ENCODE measurements at regions not wholly inside any gene's neighbourhood (a gene's known extent, or its start where the extent isn't known, plus 50 kb on each side); places are given as distances from the start of the nearest gene placed in this dataset.

DNA sequence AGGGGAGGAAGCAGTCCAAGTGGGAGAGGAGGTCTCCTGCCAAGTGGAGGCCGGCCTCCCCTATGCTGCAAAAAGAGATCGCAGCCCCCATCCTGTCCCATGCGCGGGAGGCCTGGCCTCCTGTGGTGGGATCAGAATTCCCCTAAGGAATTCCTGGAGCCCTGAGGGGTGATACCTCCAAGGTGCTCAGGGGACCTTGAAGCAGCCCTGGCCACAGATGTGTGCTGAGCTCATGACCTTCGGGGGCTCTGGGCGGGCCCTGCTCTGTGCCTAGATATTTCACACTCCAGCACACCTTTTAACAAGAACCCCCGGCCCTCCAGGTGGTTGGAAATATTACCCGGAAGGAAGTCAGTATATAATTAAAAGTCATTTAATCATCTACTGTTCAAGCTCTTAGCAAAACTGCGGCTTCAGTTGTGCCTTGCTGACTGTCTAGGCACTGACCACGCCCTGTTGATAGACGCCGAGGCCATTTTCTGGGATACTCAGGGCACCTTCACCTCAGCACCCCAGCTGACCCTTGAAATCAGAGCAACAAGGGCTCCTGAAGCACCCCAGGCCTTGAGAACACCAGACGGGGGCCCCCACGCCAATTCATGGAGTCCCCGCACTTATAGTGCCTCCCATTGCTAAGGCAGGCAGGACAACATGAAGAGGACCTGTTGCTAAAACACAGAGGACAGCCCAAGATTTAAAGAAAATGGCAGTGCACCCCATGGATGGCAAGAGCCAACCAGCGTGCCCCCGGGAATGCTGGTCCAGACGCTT is 119.1 kb downstream of the NDUFA10 start:
- DNase-seq (ENCODE audit: low read depth), result no peak

DNA sequence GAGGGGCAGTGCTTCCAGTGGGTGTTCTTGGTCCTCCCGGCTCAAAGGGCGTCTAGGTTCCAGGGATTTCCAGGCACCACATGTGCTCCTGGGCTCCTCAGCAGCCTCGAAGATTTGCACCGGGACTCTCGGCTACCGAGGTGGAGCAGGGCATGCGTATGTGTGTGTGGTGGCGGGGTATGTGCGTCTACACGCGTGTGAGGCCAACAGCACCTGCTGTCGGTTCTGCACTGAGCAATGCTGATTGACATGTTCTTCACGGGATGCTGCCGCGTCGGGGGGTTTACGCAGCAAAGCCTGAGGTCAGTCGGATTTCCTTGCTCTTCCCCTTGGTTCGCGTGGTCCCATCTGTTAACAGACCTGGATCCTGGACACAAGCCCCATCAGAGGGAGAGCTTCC is 119.8 kb downstream of the NDUFA10 start:
- DNase-seq (ENCODE audit: low read depth), result no peak

DNA sequence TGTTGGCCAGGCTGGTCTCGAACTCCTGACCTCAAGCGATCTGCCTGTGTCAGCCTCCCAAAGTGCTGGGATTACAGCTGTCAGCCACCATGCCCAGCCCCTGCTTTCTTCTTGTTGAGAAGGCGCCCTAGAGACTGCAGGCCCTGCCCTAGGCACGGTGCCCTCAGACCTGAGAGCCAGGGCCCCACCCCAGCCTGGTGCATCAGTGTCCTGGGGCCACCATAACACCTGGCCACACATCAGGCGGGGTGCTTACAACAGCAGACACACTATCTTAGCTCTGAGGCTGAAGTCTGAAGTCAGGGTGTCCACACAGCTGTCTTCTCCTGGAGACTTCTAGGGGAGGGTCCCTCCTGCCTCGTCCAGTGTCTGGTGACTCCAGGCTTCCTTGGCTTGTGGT is 120.6 kb downstream of the NDUFA10 start:
- no peak for DNase-seq (ENCODE audit: low read depth)

DNA sequence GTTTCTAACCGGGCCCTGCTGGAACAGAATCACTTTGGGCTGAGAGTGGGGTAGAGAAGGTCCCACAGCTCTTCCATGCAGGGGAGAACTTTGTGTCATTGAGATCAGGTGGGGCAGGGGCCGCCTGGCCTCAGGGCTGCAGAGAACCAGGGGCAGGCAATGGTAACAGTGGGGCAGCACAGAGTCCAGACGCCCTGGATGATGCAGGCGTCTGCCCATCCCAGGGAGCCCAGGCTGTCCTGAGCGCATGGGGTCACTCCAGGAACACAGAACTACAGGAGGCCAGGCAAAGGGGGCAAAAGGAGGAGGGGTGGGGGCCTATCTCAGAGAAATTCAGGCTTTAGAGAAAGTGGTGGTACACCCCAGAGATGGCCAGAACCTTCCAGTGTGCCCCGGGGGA is 121.3 kb downstream of the NDUFA10 start:
- no peak for DNase-seq (ENCODE audit: low read depth)

DNA sequence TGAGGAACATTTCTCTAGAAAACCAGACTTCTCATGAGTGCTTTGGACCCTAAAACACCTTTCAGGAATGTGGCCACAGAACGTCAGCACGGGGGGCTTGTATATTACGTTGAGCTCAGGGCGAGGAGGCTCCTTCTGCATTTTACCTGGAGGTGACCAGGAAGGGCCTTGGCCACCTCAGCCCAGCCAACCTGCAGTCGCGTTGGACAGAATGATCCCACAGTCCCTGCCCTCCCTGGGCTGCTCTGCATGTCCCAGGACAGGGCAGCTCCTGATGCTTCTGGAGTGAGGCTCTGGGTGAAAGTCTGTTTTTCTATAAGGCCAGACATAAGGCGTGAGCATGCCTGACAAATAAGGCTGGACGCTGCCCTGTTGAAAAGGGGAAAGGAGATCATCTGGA is 121.9 kb downstream of the NDUFA10 start:
- DNase-seq (ENCODE audit: low read depth), result no peak

DNA sequence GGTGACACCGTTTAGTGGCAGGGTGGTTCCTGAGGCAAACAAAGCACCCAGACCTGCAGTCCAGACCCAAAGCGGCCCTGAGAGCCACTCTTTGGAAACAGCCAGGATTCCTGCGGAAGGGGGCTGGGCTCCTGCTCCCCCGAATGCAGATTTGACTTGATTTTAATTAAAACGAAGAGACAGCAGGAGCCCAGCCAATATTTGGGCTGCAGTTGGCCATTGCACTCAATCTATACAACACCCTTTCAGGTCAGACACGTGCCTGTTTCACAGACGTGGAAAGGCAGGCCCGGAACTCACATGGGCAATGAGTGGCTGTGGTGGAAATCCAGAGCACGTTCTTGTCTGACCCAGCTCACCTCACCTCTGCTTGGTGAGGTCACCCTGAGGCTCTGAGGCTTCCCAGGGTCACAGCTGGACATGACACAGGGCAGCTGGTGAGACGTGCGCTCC is 122.4 kb downstream of the NDUFA10 start:
- DNase-seq (ENCODE audit: low read depth), result no peak

DNA sequence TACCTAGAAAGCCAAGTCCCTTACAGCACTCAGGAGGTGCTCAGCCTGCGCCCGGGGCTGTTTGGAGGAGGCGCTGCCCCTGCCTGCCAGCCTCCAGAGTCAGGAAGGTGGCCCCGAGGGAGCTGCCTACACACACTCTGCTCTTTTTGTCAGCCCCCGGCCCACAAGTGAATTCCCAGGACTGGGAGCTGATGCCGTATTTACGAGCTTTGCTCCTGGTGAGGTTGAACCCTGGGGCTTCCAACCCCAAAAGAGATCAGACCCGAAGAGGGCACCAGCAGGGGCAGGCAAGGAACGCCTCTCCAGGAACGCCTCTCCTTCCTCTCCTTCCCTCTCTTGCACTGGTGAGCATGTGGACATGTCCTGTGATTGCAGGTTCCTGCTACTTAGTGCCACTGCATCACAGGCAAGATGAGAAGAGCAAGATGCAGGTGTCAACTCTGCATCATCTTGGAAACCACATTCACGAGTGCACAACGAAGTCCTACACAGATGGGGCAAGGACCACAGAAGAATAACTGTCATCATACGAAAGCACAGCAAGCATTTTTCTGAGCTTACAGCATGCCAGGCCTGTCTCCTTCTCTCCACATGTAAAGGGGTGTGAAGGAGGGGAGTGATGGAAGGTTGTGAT is 126.7 kb downstream of the NDUFA10 start:
- no peak for DNase-seq (ENCODE audit: low read depth)

DNA sequence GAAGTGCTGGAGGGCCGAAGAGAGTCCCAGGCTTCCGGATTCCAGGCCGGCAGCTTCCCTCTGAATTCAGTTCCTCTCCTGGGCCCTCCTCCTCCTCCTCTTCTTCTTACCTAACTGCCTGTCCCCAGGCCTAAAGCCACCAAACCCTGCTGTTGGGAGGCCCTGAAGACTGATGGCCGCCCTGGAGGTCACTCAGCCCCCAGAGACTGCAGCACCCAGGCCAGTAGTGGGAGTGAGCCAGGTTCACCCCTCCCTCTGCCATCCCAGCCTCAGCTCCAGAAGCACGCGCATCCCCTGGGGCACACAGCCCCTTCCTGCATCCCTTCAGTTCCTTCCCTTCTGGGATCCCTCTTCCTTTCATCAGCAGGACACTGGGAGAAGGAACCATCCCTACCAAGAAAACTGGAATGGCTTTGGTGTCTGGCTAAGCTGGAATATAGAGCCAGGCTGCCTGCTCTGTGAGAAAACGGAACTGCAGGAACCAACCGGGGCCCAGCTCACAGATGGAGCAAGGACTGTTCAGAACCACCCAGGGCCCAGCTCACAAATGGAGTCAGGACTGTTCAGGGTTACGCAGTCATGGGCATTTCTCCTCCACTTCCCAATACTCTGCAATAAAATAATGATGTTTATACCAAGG is 127.4 kb downstream of the NDUFA10 start:
- DNase-seq (ENCODE audit: low read depth), result no peak

DNA sequence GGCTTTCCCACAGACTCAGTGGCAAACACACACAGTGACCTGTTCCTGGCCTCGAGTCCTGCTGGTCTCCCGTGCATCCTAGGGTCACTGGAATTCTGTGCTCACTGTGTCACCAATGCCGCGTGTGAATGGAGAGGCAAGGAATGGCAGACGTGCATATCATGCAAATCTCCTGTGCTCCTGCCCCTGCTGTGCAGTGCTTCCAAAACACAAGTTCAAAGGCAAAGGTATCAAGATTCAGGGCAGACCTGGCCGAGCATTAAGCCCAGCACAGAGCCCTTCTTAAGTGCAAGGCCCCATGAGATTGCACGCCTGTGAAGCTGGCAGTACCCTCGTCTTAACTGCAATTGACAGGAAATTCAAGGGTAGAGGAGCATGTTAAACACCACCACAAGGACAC is 129.1 kb downstream of the NDUFA10 start:
- DNase-seq (ENCODE audit: low read depth), result no peak

DNA sequence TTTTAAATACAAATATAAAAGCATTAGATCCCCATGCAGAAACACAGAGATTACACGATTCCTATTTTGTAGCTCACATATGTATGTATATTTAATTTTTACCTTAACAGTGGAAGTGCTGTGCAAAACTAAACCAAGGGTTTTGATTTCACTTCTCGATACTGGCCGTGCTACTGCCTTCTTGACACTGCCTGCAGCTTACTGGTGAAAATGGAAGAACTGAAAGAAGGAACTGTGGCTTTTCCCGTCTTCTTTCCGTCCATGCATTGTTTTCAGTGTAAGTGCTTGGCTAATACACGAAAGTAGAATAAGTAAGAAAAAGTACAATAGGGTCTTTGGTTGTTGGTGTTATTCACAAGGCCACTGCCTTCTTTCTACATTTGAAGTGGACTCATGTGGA is 129.5 kb downstream of the NDUFA10 start:
- no peak for DNase-seq (ENCODE audit: low read depth)

DNA sequence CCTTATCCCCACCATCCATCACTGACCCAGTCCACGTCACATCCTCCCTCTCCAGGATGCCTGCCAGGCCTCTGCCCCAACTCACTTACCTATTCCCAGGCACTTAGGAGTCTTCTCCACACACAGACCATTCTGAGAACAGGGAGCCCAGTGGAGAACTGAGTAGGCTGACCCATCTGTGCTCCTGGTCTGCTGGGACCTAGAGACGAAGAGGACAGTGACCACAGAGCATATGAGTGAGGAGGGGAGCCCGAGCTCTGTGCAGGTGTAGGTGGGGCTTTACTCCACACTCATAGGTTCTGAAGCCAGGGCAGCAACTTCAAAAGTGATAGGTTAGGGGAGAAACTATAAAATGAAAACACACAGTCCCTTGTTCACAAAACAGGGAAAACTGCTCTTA is 130.0 kb downstream of the NDUFA10 start:
- no peak for DNase-seq (ENCODE audit: low read depth)

DNA sequence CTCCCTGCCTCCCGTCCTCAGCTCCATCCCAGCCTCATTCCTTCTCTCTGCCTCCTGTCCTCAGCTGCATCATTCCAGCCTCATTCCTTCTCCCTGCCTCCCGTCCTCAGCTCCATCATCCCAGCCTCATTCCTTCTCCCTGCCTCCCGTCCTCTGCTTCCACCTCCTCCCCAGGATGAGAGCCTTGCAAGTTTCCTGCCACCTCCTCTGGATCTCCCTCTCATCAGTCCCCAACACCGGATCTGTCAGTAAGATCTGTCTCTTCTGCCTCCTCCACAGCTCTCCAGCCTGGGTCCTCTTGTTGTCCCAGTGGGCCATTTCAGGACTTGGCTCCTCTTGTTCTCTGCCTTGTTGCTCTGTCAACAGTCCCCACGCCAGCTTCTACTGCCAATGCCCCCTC is 130.9 kb downstream of the NDUFA10 start:
- no peak for DNase-seq (ENCODE audit: low read depth)

DNA sequence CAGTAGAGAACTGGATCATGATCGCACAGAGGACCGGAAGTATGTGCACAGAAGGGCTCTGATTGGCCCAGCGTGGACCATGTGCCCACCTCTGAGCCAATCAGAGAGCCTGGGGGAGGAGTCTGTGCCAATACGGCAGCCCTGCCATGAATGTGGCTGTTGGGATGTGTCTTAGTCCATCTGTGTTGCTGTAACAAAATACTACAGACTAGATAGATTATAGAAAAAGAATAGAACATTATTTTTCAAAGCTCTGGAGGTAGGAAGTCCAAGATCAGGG is 132.0 kb downstream of the NDUFA10 start:
- no peak for DNase-seq (ENCODE audit: low read depth)

DNA sequence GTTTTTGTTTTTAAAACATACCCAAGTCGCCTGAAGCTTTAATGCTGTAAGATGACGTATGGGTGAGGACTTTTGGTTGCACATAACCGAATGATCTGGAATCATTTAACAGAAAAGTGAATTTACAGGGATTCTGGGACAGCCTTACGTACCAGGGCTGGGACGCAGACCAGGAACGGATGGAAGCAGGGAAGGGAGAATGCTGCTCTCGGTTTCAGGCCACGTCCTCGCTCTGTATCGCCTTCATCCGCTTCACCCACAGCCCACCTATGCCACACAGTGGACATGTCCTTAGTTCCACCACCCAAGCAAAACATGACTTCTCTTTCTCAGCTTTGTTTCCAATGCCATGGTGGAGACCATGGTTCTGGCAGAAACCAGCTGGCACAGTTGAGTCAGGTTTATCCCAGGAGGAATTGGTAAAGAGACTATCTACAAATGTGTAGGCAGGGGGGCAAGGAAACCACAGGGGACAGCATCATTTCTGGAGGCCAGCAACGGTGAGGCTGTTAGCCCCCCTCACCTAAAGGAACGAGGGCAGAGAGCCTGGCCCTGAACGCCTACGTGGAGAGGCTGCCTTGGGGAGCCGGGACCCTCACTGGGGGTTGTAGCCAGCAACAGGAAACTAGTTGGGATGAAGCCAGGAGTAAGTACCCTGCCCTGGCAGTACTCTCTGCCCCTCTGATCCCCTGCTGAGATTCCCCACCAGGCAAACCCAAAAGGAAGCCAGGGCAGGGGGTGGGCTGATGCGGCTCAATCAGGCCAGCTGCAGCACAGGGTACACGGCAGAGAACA is 132.5 kb downstream of the NDUFA10 start:
- DNase-seq (ENCODE audit: low read depth), result no peak

DNA sequence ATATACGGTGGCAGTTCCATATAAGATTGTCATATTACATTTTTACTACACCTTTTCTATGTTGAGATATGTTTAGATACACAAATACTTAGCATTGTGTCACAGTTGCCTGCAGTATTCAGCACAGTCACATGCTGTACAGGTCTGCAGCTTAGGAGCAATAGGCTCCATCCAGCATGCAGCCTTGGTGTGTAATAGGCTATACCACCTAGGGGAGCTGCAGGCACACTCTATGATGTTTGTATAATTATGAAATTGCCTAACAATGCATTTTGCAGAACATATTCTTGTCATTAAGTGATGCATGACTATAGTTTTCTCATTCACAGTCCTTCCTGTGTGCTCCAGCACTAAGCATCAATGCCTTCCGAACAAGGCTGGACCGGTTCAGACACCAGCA is 133.4 kb downstream of the NDUFA10 start:
- no peak for DNase-seq (ENCODE audit: low read depth)

DNA sequence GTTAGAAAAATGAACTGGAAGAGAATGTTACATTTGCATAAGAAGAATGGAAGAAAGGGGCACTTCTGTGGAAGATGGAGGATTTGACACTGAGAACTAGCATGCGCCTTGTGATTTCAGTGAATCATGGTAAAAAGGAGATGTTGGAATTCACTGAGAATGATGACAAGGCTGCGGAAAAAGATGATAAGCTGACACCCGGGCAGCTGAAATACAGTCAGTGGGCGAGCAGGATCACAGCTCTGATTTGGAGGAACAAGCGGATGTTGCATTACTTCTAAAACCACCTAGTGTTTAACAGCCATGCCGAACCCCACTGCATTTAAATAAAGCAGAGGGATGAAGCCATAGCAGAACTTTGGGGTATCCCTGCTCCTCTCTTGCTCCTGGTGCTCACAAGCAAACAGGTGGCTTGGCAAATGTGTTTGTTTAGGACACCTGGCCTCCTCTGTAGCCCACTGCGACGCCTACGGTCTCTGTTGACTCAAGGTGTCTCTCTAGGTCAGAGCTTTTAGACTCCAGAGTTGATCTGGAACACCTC is 134.9 kb downstream of the NDUFA10 start:
- no peak for DNase-seq (ENCODE audit: low read depth)

DNA sequence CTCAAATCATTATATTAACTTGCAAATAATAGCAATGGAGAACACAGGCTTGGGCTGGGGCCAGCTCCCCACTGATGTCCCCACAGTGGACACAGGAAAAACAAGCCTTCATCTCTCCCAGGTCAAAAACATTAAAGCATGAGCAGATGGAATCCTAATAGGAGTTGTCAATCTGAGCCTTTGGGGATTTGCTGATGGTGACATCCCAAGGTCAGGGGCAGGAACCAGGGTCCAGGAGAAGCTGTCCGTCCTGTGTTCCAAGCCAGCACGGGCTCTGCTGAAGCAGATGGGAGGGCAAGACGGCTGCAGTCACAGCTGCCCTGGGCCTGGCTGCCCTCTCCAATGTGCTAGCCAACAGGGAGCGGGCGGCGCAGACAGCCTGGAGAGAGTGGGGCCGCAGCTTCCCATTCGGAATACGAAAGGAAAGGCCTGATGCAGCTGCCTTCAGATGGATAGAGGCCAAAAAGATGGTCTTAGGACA is 135.5 kb downstream of the NDUFA10 start:
- DNase-seq (ENCODE audit: low read depth), result no peak

DNA sequence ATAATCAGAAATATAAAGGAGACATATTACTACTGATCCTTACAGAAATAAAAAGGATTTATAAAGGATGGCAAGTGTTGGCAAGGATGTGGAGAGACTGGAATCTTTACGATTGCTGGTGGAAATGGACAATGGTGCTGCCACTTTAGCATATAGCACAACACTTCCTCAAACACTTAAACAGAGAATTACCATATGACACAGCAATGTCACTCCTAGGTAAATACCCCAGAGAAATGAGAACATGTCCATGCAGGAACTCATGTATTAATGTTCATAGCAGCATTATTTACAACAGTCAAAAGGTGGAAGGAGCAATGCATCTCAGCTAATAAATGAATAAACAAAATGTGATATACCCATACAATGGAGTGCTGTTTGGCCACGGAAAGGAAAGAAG is 137.5 kb downstream of the NDUFA10 start:
- DNase-seq (ENCODE audit: low read depth), result no peak

DNA sequence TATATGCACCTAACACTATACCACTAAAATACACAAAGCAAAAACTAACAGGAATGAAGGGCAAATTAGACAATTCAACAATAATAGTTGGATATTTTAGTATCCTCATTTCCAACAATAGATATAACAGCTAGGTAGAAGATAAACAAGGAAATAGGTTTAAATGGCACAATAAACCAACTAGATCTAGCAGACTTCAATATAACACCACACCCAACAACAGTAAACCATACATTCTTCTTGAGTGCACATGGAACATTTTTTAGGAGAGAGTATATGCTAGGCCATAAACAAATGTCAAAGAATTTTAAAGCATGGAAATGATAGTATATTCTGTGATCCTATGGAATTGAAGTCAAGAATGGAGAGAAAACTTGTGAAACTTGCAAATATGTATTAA is 138.4 kb downstream of the NDUFA10 start:
- no peak for DNase-seq (ENCODE audit: low read depth)

DNA sequence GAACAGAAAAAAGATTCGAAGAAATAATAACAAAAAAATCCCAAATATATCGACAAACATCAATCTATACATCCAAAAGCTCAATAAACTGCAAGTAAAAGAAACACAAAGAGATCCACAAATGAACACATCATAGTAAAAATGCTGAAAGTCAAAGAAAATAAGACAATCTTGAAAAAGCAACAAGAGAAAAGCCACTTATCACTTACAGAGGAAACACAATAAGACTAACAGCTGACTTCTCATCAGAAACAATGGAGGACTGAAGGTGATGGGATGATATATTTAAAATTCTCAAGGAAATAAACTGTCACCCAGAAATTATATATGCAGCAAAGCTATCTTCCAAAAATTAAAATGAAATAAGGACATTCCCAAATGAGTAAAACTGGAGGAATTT is 140.3 kb downstream of the NDUFA10 start:
- no peak for DNase-seq (ENCODE audit: low read depth)

DNA sequence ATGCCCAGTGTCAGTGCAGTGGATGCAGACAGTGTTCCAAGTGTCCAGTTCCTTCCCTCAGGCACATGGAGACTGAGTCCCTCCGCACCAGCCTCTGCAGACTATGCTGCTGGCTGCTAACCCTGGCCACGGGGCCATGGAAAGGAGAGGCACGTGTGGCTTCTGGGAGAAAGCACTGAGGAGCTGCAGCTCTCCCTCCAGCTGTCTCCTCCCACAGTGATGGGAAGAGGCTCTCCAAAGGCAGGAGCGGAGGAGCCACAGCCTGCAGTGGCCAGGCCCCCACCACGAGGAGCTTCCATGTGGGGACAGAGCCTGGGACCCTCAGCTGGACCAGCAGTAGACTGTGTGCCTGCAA is 141.1 kb downstream of the NDUFA10 start:
- no peak for DNase-seq (ENCODE audit: low read depth)

DNA sequence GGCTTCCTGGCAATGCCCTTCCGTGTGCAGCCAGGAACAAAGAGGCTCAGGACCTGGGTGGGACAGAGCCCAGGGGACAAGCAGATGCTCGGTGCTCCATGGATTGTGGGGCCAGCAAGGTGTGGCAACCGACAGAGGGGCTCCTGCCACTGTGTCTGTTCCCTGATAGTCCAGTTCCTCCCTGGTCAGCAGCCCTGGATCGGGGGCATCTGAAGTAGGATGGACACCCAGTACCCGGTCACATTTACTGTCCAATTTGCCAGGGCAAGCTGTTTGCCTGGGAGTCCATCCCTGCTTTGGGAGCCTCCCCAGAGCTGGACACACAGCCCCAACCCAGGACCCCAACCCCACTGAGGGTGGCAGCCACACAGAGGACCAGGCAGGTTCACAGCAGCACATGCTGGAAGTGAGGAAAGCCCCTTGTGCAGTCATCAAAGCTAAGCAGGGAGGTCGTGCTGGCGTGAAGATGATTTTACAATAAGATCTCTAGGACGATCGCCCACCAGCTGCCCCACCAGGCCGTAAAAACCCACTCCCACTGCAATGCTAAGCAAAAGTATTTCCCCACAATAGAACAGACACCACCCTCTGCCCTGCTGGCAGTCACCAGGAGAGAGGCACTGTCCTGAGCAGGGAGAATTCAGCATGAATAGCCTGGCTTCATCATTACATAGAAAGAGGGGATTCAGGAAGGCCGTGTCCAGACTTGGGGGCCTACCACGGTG is 141.7 kb downstream of the NDUFA10 start:
- no peak for DNase-seq (ENCODE audit: low read depth)
